Hematopoietic multipotent progenitor cell treated with erythropoietin and hydrocortisone succinate and interleukin-3 and kit ligand, for 15 days (in vitro differentiated cells): ENCODE measurements at regions not wholly inside any gene's neighbourhood (a gene's known extent, or its start where the extent isn't known, plus 50 kb on each side); places are given as distances from the start of the nearest gene placed in this dataset.

ENCODE experiments used
- DNase-seq: peaks from one replicate; pipeline ENCODE4 v3.0.0-alpha.2; 2015; ENCODE audit warnings: low spot score

- peak; percentile 3 for DNase-seq
These were observed 382.7 kb downstream of the SFMBT2 start for GRCh38 chr10:7027913-7028808.

- DNase-seq, result no peak
These were observed 383.5 kb downstream of the SFMBT2 start for GRCh38 chr10:7027237-7027912.

GRCh38 chr10:7026818-7027217 lies 384.0 kb downstream of the SFMBT2 start:
- no peak for DNase-seq

- no peak for DNase-seq
These were observed 385.5 kb downstream of the SFMBT2 start for GRCh38 chr10:7025296-7025695.

GRCh38 chr10:7015457-7015856 lies 395.4 kb downstream of the SFMBT2 start:
- no peak for DNase-seq

DNA sequence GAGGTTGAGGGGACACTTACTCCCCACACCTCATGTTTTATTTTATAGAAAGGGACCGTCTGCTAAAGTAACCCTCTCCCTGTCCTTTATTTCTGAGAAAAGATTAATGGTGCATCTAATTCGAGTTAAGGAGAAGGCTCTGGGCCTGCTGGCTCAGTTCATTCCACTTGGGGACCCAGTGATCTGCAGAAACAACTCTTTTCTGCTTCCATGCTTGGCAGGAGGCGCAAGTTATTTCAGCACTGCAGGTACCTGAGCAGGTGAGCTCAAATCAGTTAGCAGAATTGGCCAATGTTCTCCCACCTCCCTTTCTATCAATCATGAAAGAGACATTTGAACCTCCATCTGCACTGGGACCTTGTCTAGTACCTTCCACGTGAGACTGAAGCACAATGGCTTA lies 396.1 kb downstream of the SFMBT2 start:
- no peak for DNase-seq

DNA sequence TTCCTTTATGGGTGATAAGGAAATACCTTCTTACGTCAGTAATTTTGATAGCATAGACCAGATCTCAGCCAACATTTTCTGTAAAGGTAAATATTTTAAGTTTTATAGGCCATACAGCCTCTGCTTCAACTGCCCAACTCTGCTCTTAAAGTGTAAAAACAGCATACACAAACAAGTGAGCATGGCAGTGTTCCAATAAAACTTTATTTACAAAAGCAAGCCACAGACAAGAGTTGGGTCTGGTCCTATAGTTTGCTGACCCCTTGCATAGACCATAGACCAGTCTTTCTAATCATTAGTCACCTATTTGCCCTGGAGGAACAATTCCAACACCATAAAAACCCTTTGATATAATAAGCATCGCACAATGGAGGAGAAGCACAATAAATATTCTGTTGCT lies 398.8 kb downstream of the SFMBT2 start:
- no peak for DNase-seq

GRCh38 chr10:7008645-7009044 lies 402.2 kb downstream of the SFMBT2 start:
- no peak for DNase-seq

- DNase-seq, result no peak
These were observed 403.1 kb downstream of the SFMBT2 start for GRCh38 chr10:7007600-7008190.

- DNase-seq, result no peak
These were observed 404.3 kb downstream of the SFMBT2 start for GRCh38 chr10:7006566-7006965.

- DNase-seq, result no peak
These were observed 406.9 kb downstream of the SFMBT2 start for GRCh38 chr10:7003831-7004395.

DNA sequence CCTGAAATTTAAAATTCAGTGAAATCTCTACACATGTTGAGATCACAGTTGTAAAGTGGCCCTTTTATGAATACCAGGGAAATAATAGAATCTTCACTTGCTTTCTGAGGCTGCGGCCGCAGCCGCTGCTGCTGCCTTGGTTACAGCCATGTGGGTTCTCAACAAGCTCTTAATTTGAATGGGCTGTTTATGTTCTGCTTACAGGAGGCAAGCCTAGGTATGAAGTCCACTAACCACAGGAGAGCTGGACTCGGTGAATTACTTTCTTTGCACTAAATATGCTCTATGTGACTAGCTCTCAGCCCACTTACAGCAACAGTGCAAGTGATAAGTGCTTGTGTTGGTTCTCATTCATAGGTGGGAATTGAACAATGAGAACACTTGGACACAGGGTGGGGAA lies 410.8 kb downstream of the SFMBT2 start:
- DNase-seq, result no peak

GRCh38 chr10:6999232-6999925 lies 411.5 kb downstream of the SFMBT2 start:
- no peak for DNase-seq

DNA sequence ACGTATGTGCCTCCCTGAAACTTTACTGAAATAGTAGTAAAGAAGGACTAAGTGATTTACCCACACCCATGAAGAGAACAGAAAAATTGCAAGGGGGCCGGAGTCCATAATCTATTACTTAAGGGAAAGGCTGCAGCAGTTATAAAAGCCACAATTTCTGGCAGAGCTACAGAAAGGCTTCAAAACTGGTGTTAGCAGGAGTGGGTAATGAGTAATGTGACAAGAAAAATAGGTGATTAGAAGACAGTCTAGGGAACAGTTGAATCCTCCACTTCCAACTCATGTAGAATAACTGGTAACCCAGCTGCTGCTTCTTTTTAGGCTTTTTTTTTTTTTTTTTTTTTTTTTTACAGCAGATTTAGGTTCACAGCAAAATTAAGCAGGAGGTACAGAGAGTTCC lies 413.3 kb downstream of the SFMBT2 start:
- no peak for DNase-seq

GRCh38 chr10:6996431-6996830 lies 414.4 kb downstream of the SFMBT2 start:
- no peak for DNase-seq

GRCh38 chr10:6995831-6996230 lies 415.0 kb downstream of the SFMBT2 start:
- no peak for DNase-seq

DNA sequence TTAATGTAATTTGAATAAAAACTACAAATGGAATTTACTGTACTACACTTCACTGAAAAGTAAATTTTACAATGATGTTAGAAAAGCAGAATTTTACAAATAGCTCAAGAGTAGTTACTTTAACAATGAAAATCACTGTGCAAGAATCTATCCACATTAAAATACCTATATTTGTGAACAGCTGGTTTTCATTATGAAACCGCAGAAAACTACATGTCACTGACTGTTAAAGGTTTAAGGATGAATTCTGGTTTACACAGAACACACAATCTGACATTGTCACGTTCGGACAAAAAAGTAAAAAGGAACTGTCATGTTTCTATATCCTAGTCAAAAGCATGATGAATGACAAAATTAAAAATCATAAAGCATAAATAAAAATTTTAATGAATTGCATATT lies 415.3 kb upstream of the PRKCQ start:
- DNase-seq, result no peak

DNA sequence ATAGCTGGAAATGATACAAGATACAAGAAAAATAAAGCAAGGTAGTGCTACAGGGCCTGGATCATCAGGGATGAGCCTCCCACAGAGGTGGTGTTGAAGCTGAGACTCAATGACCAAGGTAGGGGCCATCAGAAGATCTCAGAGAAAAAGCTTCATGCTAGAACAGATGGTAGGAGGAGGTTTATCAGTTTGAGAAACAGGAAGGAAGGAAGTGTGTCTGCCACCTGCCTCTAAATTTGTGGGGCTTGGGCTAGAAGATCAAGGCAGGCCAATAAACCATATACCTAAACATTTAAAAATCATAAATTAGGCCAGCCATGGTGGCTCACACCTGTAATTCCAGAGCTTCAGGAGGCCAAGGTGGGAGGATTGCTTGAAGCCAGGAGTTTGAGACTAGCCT lies 410.8 kb upstream of the PRKCQ start:
- DNase-seq, result no peak

DNA sequence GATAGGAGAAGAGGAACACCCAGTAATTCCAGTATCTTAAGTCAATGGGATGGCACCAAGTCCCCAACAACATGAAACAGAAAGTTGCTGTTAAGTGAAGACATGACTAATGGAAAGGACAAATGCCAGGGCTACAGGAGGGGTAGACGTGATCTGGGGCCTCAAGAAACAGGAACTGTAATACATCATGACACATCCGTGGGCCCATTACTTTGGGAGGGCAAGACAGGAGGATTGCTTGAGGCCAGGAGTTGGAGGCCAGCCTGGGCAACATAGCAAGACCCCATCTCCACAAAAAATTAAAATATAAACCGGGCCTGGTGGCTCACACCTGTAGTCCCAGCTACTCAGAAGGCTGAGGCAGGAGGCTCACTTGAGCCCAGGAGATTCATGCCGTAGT lies 408.6 kb upstream of the PRKCQ start:
- DNase-seq, result no peak

GRCh38 chr10:6987536-6987945 lies 407.5 kb upstream of the PRKCQ start:
- no peak for DNase-seq

DNA sequence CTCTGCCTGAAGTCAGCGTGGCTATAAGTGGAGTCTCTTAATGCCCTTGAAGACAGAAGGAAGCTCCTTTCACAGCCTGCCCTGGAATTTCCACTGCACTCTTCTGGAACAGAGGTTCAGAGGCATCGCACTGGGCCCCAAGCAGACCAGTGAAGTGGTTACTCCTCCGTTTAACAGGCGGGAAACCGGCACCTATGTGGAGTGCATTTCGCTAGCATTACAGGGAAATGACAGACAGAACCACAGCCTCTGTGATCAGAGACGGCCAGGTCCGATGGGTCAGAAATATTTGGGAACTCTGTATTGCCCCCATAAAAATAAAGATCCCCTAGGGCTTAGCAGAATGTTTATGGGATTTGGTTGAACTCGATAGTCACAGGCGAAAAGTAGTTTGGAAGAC lies 406.9 kb upstream of the PRKCQ start:
- DNase-seq, result no peak

DNA sequence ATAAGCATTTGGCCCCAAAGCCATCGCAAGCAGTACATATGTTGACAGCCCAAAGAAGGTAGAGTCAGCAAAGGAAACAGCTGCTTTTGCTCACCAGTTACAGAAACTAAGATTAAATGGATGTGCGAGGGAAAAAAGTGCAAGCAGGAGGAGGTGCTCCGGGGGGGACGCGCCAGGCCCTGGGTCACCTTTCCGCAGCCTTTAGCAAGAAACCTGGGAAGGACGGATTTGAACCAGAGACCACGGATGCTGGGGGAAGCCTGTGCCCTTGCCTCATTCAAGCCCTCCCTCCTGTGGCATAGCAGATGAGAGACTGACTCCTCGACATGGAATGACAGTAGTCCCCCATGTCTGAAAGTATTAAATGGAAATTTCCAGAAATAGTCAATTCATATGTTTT lies 405.6 kb upstream of the PRKCQ start:
- no peak for DNase-seq
